A549 (cell line): ENCODE measurements at regions not wholly inside any gene's neighbourhood (a gene's known extent, or its start where the extent isn't known, plus 50 kb on each side); places are given as distances from the start of the nearest gene placed in this dataset.

Experiments used
- POLR2A ChIP-seq: IDR thresholded peaks from 2 replicates; pipeline ENCODE4 v1.6.1; 2012; ENCODE audit warnings: mild to moderate bottlenecking, low read length
- TF ChIP-seq, protein P1 (sequence below): fragments of >200 bp; sonication (Bioruptor Twin); formaldehyde crosslinking; IDR thresholded peaks from 3 replicates; pipeline ENCODE4 v1.5.1; 2016

DNA sequence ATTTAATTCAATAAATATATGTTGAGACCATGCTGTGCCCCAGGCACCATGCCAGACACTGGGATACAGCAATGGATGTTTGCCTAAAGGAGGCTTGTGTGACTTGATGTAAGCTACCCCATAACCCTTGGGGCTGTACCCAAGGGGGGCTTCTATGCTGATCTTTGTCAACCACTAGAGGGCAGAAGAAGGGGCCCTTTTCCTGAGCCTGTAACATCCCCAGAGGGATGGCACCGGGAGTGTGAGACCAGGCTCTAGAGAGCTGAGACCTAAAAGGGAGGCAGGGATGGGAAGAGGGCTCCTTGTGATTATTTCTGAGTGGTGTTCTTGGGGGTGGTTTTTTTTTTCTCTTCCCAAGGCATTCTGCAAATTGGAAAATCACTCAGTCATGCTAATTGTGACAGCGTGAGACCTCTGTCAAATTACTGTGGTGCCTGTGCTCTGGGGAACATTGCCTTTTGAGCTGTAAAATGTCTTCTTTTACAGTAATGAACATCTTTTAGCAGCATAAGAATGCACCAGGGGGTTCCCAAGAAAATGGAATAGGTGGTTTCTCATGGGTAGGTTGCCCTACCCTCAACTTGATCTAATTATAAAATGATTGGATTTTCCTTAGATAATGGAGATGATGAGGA is 138.7 kb upstream of the SLC24A3 start:
- TF ChIP-seq POLR2A, result no peak
- TF ChIP-seq, protein P1, sequence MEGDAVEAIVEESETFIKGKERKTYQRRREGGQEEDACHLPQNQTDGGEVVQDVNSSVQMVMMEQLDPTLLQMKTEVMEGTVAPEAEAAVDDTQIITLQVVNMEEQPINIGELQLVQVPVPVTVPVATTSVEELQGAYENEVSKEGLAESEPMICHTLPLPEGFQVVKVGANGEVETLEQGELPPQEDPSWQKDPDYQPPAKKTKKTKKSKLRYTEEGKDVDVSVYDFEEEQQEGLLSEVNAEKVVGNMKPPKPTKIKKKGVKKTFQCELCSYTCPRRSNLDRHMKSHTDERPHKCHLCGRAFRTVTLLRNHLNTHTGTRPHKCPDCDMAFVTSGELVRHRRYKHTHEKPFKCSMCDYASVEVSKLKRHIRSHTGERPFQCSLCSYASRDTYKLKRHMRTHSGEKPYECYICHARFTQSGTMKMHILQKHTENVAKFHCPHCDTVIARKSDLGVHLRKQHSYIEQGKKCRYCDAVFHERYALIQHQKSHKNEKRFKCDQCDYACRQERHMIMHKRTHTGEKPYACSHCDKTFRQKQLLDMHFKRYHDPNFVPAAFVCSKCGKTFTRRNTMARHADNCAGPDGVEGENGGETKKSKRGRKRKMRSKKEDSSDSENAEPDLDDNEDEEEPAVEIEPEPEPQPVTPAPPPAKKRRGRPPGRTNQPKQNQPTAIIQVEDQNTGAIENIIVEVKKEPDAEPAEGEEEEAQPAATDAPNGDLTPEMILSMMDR, result peak; percentile 16; the same call in 2 of the 3 replicates
